HL-60 (cell line): ENCODE measurements at regions not wholly inside any gene's neighbourhood (a gene's known extent, or its start where the extent isn't known, plus 50 kb on each side); places are given as distances from the start of the nearest gene placed in this dataset.

Experiments used
- DNase-seq, 2 experiments: peaks; one replicate each; pipeline ENCODE4 v3.0.0-alpha.2; 2010 to 2020; ENCODE audit warnings: low read depth in 1 of 2, low spot score in 1 of 2
- H3K27ac ChIP-seq: fragments of 250-450 bp; sonication (Bioruptor Pico); replicated peaks from 2 replicates; pipeline ENCODE4 v1.5.1; 2020; ENCODE audit warnings: mild to moderate bottlenecking, moderate library complexity
- H3K27me3 ChIP-seq: fragments of 250-450 bp; sonication (Bioruptor Pico); 2 replicates; pipeline ENCODE4 v1.5.1; 2021; ENCODE audit warnings: mild to moderate bottlenecking, moderate library complexity; ENCODE audit not compliant: insufficient read depth, poor library complexity, severe bottlenecking
- H3K4me3 ChIP-seq: replicated peaks from 2 replicates; pipeline ENCODE4 v1.5.1; 2011; ENCODE audit warnings: mild to moderate bottlenecking, control low read depth, low read length; ENCODE audit not compliant: insufficient read depth
- GABPA ChIP-seq: IDR thresholded peaks from 2 replicates; pipeline ENCODE4 v1.6.1; 2012; ENCODE audit warnings: low read depth
- POLR2AphosphoS5 ChIP-seq: IDR thresholded peaks from 2 replicates; pipeline ENCODE4 v1.6.1; 2012; ENCODE audit warnings: low read depth
- SPI1 ChIP-seq: IDR thresholded peaks from 2 replicates; pipeline ENCODE4 v1.6.1; 2012; ENCODE audit warnings: low read depth, mild to moderate bottlenecking, borderline replicate concordance
- TF ChIP-seq, protein P1 (sequence below): IDR thresholded peaks from 2 replicates; pipeline ENCODE4 v1.6.1; 2012; ENCODE audit warnings: low read depth; ENCODE audit not compliant: insufficient replicate concordance
- TF ChIP-seq, protein P2 (sequence below): IDR thresholded peaks from one replicate; pipeline ENCODE4 v1.5.1; 2011; ENCODE audit warnings: low read length, control low read depth, inconsistent platforms; ENCODE audit not compliant: insufficient read depth

DNA sequence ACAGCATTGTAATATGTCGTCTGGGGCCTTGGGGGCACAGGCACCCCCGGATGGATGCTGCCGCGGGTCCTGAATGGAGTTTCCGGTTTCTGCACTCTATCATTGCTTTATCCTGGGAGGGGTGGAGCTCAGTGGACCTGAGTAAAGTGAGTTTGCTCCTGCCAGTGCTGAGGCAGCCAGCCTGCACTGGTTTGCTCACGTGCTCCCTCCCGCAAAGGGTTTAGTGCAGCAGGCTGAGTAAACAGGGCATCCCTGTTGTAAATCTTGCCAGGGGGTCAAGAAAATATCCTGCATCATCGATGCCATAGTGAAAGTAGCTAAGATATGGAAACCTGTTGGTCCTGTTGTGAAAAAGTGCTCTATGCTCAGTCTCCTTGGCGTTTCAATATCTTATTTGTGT is 85.6 kb upstream of the BRINP3 start:
- no peak for DNase-seq
- H3K4me3 ChIP-seq, result no peak overlapping the region
- no peaks in the 10 kb centered on the region for H3K27me3 ChIP-seq
- TF ChIP-seq, protein P1, sequence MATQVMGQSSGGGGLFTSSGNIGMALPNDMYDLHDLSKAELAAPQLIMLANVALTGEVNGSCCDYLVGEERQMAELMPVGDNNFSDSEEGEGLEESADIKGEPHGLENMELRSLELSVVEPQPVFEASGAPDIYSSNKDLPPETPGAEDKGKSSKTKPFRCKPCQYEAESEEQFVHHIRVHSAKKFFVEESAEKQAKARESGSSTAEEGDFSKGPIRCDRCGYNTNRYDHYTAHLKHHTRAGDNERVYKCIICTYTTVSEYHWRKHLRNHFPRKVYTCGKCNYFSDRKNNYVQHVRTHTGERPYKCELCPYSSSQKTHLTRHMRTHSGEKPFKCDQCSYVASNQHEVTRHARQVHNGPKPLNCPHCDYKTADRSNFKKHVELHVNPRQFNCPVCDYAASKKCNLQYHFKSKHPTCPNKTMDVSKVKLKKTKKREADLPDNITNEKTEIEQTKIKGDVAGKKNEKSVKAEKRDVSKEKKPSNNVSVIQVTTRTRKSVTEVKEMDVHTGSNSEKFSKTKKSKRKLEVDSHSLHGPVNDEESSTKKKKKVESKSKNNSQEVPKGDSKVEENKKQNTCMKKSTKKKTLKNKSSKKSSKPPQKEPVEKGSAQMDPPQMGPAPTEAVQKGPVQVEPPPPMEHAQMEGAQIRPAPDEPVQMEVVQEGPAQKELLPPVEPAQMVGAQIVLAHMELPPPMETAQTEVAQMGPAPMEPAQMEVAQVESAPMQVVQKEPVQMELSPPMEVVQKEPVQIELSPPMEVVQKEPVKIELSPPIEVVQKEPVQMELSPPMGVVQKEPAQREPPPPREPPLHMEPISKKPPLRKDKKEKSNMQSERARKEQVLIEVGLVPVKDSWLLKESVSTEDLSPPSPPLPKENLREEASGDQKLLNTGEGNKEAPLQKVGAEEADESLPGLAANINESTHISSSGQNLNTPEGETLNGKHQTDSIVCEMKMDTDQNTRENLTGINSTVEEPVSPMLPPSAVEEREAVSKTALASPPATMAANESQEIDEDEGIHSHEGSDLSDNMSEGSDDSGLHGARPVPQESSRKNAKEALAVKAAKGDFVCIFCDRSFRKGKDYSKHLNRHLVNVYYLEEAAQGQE, result no peak
- TF ChIP-seq SPI1 (no peak), POLR2AphosphoS5 (no peak), GABPA (no peak)
- TF ChIP-seq, protein P2, sequence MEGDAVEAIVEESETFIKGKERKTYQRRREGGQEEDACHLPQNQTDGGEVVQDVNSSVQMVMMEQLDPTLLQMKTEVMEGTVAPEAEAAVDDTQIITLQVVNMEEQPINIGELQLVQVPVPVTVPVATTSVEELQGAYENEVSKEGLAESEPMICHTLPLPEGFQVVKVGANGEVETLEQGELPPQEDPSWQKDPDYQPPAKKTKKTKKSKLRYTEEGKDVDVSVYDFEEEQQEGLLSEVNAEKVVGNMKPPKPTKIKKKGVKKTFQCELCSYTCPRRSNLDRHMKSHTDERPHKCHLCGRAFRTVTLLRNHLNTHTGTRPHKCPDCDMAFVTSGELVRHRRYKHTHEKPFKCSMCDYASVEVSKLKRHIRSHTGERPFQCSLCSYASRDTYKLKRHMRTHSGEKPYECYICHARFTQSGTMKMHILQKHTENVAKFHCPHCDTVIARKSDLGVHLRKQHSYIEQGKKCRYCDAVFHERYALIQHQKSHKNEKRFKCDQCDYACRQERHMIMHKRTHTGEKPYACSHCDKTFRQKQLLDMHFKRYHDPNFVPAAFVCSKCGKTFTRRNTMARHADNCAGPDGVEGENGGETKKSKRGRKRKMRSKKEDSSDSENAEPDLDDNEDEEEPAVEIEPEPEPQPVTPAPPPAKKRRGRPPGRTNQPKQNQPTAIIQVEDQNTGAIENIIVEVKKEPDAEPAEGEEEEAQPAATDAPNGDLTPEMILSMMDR, result no peak
- H3K27ac ChIP-seq, result no peak overlapping the region

DNA sequence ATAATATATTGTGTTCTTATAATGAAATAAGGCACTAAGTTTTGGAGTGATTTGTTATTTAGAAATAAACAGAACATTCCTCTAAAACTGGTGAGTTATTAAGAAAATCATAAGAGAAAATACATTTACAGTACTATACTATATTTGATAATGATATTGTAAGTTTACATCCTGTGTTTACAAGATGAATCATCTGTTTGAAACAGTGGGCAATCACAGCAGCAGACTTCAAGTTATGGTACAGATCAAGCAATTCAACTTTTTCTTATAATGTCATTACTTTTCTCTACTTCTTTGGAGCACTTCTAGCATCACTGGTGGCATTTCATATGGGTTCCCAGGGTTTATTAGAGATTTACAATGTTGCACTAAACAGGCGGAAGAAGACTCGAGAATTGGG is 86.5 kb upstream of the BRINP3 start:
- DNase-seq, result no peak
- H3K4me3 ChIP-seq, result no peak overlapping the region
- TF ChIP-seq GABPA (no peak), POLR2AphosphoS5 (no peak), SPI1 (no peak)
- TF ChIP-seq, protein P1, result no peak
- TF ChIP-seq, protein P2, result no peak
- no peak overlapping the region for H3K27ac ChIP-seq
- no peaks in the 10 kb centered on the region for H3K27me3 ChIP-seq

DNA sequence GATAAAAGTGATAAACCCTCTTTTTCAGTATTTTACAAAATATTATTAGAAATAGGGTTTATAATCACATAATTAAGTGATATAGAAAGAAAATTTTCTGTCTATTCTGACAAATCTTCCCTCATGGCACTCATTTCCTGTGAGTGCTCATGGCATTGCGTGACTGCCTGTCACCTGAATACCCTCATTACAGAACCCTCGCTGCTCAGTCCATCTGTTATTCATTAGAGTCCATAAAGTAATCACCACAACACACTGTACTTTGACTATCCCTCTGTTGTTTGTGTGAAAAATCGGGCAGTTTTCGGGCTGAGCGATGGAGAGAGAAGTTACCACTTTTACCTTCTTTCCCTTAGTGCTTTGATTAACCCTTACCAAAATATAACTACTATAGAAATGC is 100.4 kb upstream of the BRINP3 start:
- Histone ChIP-seq H3K27me3 (no peaks in the 10 kb centered on the region), H3K4me3 (no peak overlapping the region), H3K27ac (no peak overlapping the region)
- DNase-seq, result no peak
- TF ChIP-seq, protein P1, result no peak
- no peak for TF ChIP-seq SPI1
- TF ChIP-seq, protein P2, result no peak
